ENCODE measurements at regions not wholly inside any gene's neighbourhood (a gene's known extent, or its start where the extent isn't known, plus 50 kb on each side); places are given as distances from the start of the nearest gene placed in this dataset.

GRCh38 chr5:14942212-14942611 is 70.6 kb upstream of the ANKH start:
- no peak for TF ChIP-seq CTCF (IDR thresholded peaks at IDR 0.05; ENCODE audit: low read length)
- TF ChIP-seq EZH2 (optimal IDR thresholded peaks at IDR 0.05; ENCODE audit: low read depth, low read length): no peak

Data from MM.1S (cell line).